ENCODE measurements at regions not wholly inside any gene's neighbourhood (a gene's known extent, or its start where the extent isn't known, plus 50 kb on each side); places are given as distances from the start of the nearest gene placed in this dataset.

GRCh38 chr1:170854677-170855076, 80.7 kb upstream of the MROH9 start:
- TF ChIP-seq, protein P1, sequence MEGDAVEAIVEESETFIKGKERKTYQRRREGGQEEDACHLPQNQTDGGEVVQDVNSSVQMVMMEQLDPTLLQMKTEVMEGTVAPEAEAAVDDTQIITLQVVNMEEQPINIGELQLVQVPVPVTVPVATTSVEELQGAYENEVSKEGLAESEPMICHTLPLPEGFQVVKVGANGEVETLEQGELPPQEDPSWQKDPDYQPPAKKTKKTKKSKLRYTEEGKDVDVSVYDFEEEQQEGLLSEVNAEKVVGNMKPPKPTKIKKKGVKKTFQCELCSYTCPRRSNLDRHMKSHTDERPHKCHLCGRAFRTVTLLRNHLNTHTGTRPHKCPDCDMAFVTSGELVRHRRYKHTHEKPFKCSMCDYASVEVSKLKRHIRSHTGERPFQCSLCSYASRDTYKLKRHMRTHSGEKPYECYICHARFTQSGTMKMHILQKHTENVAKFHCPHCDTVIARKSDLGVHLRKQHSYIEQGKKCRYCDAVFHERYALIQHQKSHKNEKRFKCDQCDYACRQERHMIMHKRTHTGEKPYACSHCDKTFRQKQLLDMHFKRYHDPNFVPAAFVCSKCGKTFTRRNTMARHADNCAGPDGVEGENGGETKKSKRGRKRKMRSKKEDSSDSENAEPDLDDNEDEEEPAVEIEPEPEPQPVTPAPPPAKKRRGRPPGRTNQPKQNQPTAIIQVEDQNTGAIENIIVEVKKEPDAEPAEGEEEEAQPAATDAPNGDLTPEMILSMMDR (conservative IDR thresholded peaks at IDR 0.05): no peak
- TF ChIP-seq ZFX (IDR thresholded peaks at IDR 0.05): no peak
